GM19463 (cell line): ENCODE measurements at regions not wholly inside any gene's neighbourhood (a gene's known extent, or its start where the extent isn't known, plus 50 kb on each side); places are given as distances from the start of the nearest gene placed in this dataset.

ENCODE experiments used
- ATAC-seq: cut with Tn5 transposase; IDR thresholded peaks from one replicate; pipeline ENCODE4 v1.9.1; 2021; ENCODE audit warnings: mild to moderate bottlenecking, moderate library complexity; ENCODE audit not compliant: unreplicated experiment

DNA sequence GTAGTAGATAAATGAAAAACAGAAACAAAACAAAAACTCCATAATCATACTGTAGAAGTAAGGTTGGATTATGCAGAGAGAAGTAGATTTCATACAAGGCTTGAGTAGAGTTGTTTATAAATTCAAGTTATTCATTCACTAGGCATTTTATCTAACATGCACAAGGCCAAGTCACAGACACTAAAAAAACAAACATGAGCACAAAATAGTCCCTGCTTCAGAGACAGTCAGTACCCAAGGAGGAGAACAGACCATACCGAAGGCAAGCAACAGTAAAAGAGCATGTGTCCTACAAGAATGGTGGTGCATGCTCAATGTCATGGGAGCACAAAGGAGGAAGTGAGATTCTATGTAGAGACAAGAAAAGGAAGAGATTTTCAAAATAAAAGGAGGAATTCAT lies 796.5 kb upstream of the LRRC4C start:
- ATAC-seq = no peak

GRCh38 chr11:42257534-42257933 lies 798.1 kb upstream of the LRRC4C start:
- ATAC-seq = no peak

DNA sequence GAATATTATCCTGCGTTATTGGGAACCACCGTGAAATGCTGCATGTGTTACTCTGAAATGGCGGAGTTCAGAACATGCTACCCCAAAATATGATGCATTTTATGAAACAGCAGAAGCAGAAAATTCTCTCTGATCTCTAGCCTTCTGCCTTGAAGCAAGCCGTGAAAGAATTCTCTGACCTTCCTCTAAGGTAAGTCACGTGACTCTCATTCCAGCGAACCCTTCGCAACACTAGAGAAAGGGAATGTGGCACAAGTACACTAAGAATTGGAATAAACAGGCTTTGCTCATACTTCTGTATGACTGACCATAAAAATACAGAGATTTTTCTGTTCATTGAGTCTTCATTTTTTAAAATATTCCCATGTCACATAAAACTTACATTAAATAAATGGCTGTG lies 805.6 kb upstream of the LRRC4C start:
- ATAC-seq = no peak

DNA sequence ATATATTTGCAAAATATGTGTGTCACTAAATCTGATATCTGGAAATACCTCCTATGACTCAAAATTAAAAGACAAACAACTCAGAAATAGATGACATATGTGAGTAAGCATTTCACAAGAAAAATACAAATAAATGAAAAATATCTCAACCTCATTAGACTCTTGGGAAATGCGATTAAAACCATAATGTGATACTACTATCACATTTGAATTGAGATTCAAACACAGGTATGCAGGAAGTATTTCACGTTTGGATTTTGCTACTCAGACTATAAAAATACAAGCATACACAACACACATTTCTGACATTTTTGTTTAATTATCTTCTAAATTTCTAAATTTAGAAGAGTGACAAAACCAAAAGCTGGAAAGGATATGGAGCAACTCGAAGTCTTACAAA lies 811.9 kb upstream of the LRRC4C start:
- no peak for ATAC-seq

- ATAC-seq = no peak
Measured at GRCh38 chr11:42273977-42274376, 814.5 kb upstream of the LRRC4C start.

- ATAC-seq = no peak
Measured at GRCh38 chr11:42296910-42297309, 837.5 kb upstream of the LRRC4C start.

- no peak for ATAC-seq
Measured at GRCh38 chr11:42299780-42300179, 840.3 kb upstream of the LRRC4C start.

DNA sequence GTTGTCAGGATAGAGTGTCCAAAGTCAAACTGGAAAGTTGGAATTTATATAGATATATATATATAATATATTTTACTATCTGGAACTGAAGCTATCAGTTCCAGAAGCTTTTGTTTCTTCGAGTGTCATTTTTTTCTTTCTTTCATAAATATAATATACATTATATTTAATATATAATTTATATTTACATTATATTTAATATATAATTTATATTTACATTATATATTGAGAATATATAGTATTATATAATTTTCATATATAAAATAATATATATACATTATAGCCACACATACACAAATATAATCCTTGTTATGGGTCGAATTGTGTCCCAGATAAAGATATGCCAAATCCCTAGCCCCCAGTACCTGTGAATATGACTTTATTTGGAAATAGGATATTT lies 842.3 kb upstream of the LRRC4C start:
- ATAC-seq = no peak

GRCh38 chr11:42311514-42311913 lies 852.1 kb upstream of the LRRC4C start:
- ATAC-seq = no peak

DNA sequence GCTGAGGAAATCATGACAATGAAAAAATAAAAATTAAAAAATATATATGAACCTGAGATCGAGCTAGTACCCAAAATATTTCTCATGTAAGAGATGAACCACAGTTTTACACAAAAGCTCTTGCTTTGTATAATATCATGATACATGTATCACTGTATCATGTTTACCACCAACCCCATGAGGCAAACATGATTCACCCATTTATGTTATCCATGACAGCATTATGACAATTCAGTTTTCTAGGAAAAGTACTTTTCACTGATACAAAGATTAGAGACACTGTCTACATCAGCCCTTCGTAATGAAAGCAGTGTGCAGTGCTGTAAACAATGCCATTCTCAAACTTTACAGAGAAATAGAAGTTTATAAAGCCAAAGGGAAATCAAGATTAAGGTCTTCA lies 852.5 kb upstream of the LRRC4C start:
- no peak for ATAC-seq

DNA sequence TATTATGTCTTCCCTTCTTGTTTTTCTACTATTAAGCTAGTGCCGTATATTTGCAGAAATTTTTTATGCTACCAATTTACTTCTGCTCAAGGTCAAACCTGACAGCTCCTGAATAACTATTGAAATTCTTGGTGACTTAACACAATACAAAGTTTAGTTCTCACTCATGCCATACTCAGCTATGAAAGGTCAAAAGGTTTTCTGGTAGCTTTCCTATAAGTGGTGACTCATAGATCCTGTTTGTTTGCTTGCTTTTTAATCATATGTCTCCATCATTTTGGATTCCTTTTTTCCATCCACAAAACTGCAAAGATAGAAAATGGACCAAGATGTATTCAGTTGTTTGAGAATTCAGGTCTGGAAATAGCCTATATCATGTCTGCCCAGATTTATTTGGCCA lies 855.8 kb upstream of the LRRC4C start:
- ATAC-seq = no peak

- no peak for ATAC-seq
Measured at GRCh38 chr11:42315846-42316245, 856.4 kb upstream of the LRRC4C start.

GRCh38 chr11:42319921-42320320 lies 860.5 kb upstream of the LRRC4C start:
- ATAC-seq = no peak

- ATAC-seq = no peak
Measured at GRCh38 chr11:42329929-42330565, 870.6 kb upstream of the LRRC4C start.

DNA sequence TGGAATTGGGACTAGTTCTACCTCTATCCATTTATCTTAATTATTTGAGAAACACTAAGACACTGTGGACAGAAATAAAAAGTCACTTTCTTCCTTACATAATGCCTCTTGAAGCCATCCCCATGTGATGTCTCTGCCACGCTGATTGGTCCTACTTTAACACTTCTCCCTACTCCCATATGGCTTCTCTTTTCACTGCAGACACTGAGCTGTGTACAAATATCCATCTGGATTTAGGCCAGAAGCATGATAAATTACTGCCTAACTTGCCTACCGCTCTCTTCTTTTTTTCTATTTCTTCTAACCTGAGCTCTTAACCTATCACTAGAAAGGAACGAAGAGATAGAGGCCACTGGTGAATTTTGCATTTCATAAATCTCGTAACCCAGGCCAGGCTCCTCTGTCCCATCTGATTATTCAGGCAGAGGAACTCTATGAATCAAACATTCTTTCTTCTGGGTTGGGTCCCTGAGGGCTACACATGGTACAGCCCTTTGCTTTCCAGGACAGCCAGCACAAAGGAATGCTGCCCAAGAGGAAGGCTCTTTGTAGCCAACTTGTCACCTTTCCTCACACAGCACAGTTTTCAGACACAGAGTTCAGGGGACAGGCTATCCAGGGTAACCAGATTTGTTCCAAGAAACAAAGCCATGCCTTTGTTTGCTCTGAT lies 878.5 kb upstream of the LRRC4C start:
- ATAC-seq = no peak

DNA sequence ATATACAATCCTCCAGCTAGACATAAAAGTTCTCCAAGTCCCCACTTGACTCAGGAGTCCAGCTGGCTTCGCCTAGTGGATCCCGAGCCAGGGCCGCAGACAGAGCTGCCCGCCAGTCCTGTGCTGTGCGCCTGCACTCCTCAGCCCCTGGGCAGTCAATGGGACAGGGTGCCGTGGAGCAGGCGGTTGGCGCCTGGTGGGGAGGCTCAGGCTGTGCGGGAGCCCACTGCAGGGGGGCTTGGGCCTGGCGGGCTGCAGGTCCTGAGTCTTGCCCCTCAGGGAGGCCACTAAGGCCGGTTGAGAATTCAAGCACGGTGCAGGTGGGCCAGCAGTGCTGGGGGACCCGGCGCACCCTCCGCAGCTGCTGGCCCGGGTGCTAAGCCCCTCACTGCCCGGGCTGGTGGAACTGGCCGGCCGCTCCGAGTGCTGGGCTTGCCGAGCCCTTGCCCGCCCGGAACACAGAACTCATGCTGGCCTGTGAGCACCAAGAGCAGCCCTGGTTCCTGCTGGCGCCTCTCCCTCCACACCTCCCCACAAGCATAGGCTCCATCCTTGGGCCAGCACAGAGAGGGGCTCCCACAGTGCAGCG lies 884.8 kb upstream of the LRRC4C start:
- ATAC-seq = no peak

GRCh38 chr11:42345933-42346332 lies 886.5 kb upstream of the LRRC4C start:
- no peak for ATAC-seq

DNA sequence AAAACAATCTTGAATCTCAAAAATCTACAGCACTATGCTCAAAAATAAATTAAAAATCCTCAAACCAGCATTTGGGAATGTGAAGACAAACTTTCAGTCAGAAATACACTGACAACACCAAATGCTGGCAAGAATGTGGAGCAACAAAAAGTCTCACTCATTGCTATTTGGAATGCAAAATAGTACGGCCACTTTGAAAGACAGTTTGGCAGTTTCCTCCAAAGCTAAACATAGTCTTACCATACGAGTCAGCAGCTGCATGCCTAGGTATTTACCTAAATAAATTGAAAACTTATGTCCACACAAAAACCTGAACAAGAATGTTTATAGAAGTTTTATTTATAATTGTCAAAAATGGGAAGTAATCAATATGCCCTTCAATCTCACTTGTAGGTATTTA lies 904.2 kb upstream of the LRRC4C start:
- no peak for ATAC-seq

DNA sequence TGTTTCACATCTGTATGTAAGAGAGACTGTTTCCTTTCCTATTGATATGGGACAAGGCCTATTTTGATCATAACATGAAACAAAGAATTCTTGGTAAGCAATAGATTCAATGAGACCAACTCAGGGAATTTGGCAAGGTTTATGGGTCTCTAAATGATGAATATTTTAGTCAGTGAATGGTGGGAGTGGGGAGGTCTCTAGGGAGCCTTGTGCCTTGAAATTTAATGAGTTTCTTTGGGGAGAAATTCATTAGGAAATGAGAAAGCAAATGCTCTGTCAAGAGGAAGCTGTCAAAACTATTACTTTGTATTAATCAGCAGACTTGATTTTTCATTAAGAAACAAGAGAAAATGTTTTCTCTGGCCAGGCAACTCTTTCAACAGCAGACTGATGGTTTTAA lies 921.7 kb upstream of the API5 start:
- ATAC-seq = no peak

GRCh38 chr11:42397483-42397882 lies 914.3 kb upstream of the API5 start:
- ATAC-seq = no peak

GRCh38 chr11:42407341-42407740 lies 904.5 kb upstream of the API5 start:
- ATAC-seq = no peak

DNA sequence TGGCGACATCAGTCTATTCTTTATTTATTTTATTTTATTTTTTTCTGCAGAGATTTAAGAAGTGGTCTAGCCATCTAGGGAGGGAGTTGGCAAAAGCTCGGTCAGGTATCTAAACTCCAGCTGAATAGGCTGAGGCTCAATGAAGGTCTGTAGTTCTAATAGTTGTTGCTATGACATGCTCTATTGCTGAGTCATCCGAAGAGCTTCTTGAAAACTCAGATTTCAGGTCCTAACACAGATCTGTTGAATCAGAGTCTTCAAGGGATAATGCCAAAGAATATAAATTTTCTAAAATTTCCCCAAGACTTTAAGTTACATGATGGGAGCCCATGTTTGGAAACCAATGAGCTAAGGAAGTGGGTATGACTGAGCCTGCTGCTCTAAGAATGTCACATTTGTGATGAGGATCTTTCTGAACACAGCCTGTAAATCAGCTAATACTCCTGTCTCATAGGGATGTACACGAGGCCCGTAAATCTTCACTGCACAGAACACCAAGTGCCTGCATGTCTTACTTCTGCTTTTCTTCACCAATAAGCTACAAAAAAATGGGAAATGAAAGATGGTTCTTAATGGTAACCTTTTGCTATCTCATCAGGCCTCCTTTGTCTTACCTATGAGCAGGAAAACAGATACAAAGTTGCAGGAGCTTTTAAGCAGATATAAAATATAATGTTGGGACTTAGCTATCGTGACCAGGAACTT lies 901.4 kb upstream of the API5 start:
- ATAC-seq = no peak
